Panc1 (cell line): ENCODE measurements at regions not wholly inside any gene's neighbourhood (a gene's known extent, or its start where the extent isn't known, plus 50 kb on each side); places are given as distances from the start of the nearest gene placed in this dataset.

Source experiments
- CTCF ChIP-seq: fragments of 450-650 bp; IDR thresholded peaks from 2 replicates; pipeline ENCODE4 v1.5.1; 2017; ENCODE audit warnings: mild to moderate bottlenecking
- POLR2AphosphoS5 ChIP-seq: IDR thresholded peaks from 2 replicates; pipeline ENCODE4 v1.6.1; 2012; ENCODE audit warnings: mild to moderate bottlenecking, low read depth, low read length, moderate library complexity

GRCh38 chr5:152701305-152701949 is 296.3 kb upstream of the NMUR2 start:
- TF ChIP-seq CTCF (no peak), POLR2AphosphoS5 (no peak)
